ENCODE measurements at regions not wholly inside any gene's neighbourhood (a gene's known extent, or its start where the extent isn't known, plus 50 kb on each side); places are given as distances from the start of the nearest gene placed in this dataset.

DNA sequence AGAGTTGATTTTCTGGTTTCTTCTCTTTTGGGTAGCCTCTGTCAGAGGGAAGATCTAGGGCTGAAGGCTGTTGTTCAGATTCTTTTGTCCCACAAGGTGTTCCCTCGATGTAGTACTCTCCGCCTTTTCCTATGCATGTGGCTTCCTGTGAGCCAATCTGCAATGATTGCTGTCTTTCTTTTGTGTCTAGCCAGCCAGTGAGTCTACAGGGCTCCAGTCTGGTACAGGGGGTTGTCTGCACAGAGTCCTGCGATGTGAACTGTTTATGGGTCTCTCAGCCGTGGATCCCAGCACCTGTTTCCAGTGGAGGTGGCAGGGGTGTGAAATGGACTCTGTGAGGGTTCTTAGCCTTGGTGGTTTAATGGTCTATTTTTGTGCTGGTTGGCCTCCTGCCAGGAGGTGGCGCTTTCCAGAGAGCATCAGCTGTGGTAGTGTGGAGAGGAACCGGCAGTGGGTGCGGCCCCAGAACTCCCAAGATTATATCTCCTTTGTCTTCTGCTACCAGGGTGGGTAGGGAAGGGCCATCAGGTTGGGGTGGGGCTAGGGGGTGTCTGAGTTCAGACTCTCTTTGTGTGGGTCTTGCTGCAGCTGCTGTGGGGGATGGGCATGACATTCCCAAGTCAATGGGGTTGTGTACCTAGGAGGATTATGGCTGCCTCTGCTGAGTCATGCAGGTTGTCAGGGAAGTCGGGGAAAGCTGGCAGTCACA, 81.3 kb upstream of the C21orf91 start:
- TF ChIP-seq, protein P1, sequence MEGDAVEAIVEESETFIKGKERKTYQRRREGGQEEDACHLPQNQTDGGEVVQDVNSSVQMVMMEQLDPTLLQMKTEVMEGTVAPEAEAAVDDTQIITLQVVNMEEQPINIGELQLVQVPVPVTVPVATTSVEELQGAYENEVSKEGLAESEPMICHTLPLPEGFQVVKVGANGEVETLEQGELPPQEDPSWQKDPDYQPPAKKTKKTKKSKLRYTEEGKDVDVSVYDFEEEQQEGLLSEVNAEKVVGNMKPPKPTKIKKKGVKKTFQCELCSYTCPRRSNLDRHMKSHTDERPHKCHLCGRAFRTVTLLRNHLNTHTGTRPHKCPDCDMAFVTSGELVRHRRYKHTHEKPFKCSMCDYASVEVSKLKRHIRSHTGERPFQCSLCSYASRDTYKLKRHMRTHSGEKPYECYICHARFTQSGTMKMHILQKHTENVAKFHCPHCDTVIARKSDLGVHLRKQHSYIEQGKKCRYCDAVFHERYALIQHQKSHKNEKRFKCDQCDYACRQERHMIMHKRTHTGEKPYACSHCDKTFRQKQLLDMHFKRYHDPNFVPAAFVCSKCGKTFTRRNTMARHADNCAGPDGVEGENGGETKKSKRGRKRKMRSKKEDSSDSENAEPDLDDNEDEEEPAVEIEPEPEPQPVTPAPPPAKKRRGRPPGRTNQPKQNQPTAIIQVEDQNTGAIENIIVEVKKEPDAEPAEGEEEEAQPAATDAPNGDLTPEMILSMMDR (IDR thresholded peaks at IDR 0.05), result no peak
- no peak for TF ChIP-seq POLR2A (IDR thresholded peaks at IDR 0.05)
